Panc1 (cell line): ENCODE measurements at regions not wholly inside any gene's neighbourhood (a gene's known extent, or its start where the extent isn't known, plus 50 kb on each side); places are given as distances from the start of the nearest gene placed in this dataset.

Source experiments
- CTCF ChIP-seq: fragments of 450-650 bp; IDR thresholded peaks from 2 replicates; pipeline ENCODE4 v1.5.1; 2017; ENCODE audit warnings: mild to moderate bottlenecking
- POLR2AphosphoS5 ChIP-seq: IDR thresholded peaks from 2 replicates; pipeline ENCODE4 v1.6.1; 2012; ENCODE audit warnings: mild to moderate bottlenecking, low read depth, low read length, moderate library complexity
- SIN3A ChIP-seq: IDR thresholded peaks from 2 replicates; pipeline ENCODE4 v1.6.1; 2012; ENCODE audit warnings: low read depth, mild to moderate bottlenecking, low read length, moderate library complexity, borderline replicate concordance; ENCODE audit not compliant: insufficient read depth
- TCF7L2 ChIP-seq: IDR thresholded peaks from 2 replicates; pipeline ENCODE4 v1.6.1; 2011; ENCODE audit warnings: mild to moderate bottlenecking, low read depth, low read length, inconsistent platforms
- TF ChIP-seq, protein P1 (sequence below), 2 experiments: IDR thresholded peaks; 2 replicates each; pipeline ENCODE4 v1.6.1; 2011 to 2012; ENCODE audit warnings: low read depth in 2 of 2, control low read depth in 1 of 2, low read length in 1 of 2, mild to moderate bottlenecking in 1 of 2, moderate library complexity in 1 of 2; ENCODE audit not compliant: insufficient read depth in 1 of 2

GRCh38 chr3:167938516-167938915, 157.2 kb downstream of the GOLIM4 start:
- TF ChIP-seq CTCF (no peak), SIN3A (no peak), POLR2AphosphoS5 (no peak), TCF7L2 (no peak)
- TF ChIP-seq, protein P1, sequence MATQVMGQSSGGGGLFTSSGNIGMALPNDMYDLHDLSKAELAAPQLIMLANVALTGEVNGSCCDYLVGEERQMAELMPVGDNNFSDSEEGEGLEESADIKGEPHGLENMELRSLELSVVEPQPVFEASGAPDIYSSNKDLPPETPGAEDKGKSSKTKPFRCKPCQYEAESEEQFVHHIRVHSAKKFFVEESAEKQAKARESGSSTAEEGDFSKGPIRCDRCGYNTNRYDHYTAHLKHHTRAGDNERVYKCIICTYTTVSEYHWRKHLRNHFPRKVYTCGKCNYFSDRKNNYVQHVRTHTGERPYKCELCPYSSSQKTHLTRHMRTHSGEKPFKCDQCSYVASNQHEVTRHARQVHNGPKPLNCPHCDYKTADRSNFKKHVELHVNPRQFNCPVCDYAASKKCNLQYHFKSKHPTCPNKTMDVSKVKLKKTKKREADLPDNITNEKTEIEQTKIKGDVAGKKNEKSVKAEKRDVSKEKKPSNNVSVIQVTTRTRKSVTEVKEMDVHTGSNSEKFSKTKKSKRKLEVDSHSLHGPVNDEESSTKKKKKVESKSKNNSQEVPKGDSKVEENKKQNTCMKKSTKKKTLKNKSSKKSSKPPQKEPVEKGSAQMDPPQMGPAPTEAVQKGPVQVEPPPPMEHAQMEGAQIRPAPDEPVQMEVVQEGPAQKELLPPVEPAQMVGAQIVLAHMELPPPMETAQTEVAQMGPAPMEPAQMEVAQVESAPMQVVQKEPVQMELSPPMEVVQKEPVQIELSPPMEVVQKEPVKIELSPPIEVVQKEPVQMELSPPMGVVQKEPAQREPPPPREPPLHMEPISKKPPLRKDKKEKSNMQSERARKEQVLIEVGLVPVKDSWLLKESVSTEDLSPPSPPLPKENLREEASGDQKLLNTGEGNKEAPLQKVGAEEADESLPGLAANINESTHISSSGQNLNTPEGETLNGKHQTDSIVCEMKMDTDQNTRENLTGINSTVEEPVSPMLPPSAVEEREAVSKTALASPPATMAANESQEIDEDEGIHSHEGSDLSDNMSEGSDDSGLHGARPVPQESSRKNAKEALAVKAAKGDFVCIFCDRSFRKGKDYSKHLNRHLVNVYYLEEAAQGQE (IDR thresholded peaks at IDR 0.05; ENCODE audit: insufficient read depth in 1 of 2, low read depth in 2 of 2, low read length in 1 of 2) = no peak
